Fibroblast of skin of left quadriceps (primary cell): ENCODE measurements at regions not wholly inside any gene's neighbourhood (a gene's known extent, or its start where the extent isn't known, plus 50 kb on each side); places are given as distances from the start of the nearest gene placed in this dataset.

Source experiments
- DNase-seq, 2 experiments: peaks; one replicate each; pipeline ENCODE4 v3.0.0-alpha.2; 2013; ENCODE audit warnings: low read depth in 2 of 2

- no peak for DNase-seq
These were observed 156.3 kb downstream of the SLC16A9 start for GRCh38 chr10:59553162-59553900.

- DNase-seq: no peak
These were observed 159.6 kb downstream of the SLC16A9 start for GRCh38 chr10:59550061-59550460.

- no peak for DNase-seq
These were observed 171.0 kb downstream of the SLC16A9 start for GRCh38 chr10:59538623-59539022.

GRCh38 chr10:59537501-59537900 is 172.1 kb downstream of the SLC16A9 start:
- DNase-seq: no peak

- peak; percentile 51 for DNase-seq
These were observed 173.3 kb downstream of the SLC16A9 start for GRCh38 chr10:59536167-59537014.

- no peak for DNase-seq
These were observed 162.0 kb upstream of the FAM13C start for GRCh38 chr10:59524348-59524747.

GRCh38 chr10:59523851-59524250 is 161.5 kb upstream of the FAM13C start:
- no peak for DNase-seq

GRCh38 chr10:59517996-59518395 is 155.6 kb upstream of the FAM13C start:
- DNase-seq: no peak

- no peak for DNase-seq
These were observed 155.1 kb upstream of the FAM13C start for GRCh38 chr10:59517341-59517899.

GRCh38 chr10:59513558-59513957 is 151.2 kb upstream of the FAM13C start:
- DNase-seq: no peak

- no peak for DNase-seq
These were observed 150.6 kb upstream of the FAM13C start for GRCh38 chr10:59512951-59513350.

GRCh38 chr10:59508956-59509355 is 146.6 kb upstream of the FAM13C start:
- DNase-seq: no peak

GRCh38 chr10:59508296-59508695 is 145.9 kb upstream of the FAM13C start:
- no peak for DNase-seq

GRCh38 chr10:59505926-59506325 is 143.6 kb upstream of the FAM13C start:
- no peak for DNase-seq

GRCh38 chr10:59499460-59499859 is 137.1 kb upstream of the FAM13C start:
- no peak for DNase-seq

GRCh38 chr10:59493017-59493416 is 130.7 kb upstream of the FAM13C start:
- no peak for DNase-seq

- no peak for DNase-seq
These were observed 117.1 kb upstream of the FAM13C start for GRCh38 chr10:59479426-59479825.

- no peak for DNase-seq
These were observed 108.2 kb upstream of the FAM13C start for GRCh38 chr10:59470570-59470969.

- peak; percentile 12 to 14 for DNase-seq
These were observed 102.7 kb upstream of the FAM13C start for GRCh38 chr10:59465088-59465487.

- DNase-seq: no peak
These were observed 102.1 kb upstream of the FAM13C start for GRCh38 chr10:59464483-59464882.

- no peak for DNase-seq
These were observed 101.6 kb upstream of the FAM13C start for GRCh38 chr10:59463909-59464308.

GRCh38 chr10:59460601-59461000 is 98.3 kb upstream of the FAM13C start:
- no peak for DNase-seq

- DNase-seq: no peak
These were observed 93.8 kb upstream of the FAM13C start for GRCh38 chr10:59456199-59456598.
